Activated naive CD8-positive, alpha-beta T cell (primary cell): ENCODE measurements at regions not wholly inside any gene's neighbourhood (a gene's known extent, or its start where the extent isn't known, plus 50 kb on each side); places are given as distances from the start of the nearest gene placed in this dataset.

Experiments
- H3K27ac Mint-ChIP-seq: one replicate; pipeline ENCODE4 v1.8.0; 2021; ENCODE audit warnings: mixed read lengths
- H3K27me3 Mint-ChIP-seq: one replicate; pipeline ENCODE4 v1.8.0; 2021; ENCODE audit warnings: mixed read lengths
- H3K36me3 Mint-ChIP-seq: one replicate; pipeline ENCODE4 v1.8.0; 2021; ENCODE audit warnings: mixed read lengths
- H3K4me1 Mint-ChIP-seq: one replicate; pipeline ENCODE4 v1.8.0; 2021; ENCODE audit warnings: low read depth, mixed read lengths
- H3K4me3 Mint-ChIP-seq: one replicate; pipeline ENCODE4 v1.8.0; 2021; ENCODE audit warnings: mild to moderate bottlenecking, mixed read lengths
- H3K9me3 Mint-ChIP-seq: one replicate; pipeline ENCODE4 v1.8.0; 2021; ENCODE audit warnings: low read depth, mixed read lengths

DNA sequence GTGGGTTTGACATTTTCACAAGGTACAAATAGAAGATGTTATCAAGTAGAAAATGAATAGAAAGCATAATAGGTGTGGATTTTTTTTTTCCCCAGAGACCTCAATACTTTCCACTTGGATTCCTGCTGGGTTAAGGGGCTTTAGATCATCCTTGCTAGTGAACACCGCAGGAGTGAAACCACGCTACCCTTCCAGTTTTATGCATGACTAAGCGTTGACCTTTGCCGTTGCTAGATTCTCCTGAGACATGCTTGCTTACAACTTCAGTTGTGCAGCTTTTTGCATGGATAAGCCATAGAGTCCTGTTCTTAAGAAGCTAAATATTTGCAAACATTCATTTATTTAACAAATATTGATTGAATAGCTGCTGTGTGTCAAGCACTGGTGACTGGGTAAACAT, 299.7 kb upstream of the LMCD1 start:
- H3K27me3 Mint-ChIP-seq, result peaks cover 5% of the 10 kb centered on the region
- no peaks in the 10 kb centered on the region for H3K4me1 Mint-ChIP-seq
- H3K4me3 Mint-ChIP-seq, result no peak overlapping the region
- no peak overlapping the region for H3K27ac Mint-ChIP-seq
- H3K9me3 Mint-ChIP-seq, result no peaks in the 10 kb centered on the region
- H3K36me3 Mint-ChIP-seq, result no peaks in the 10 kb centered on the region

DNA sequence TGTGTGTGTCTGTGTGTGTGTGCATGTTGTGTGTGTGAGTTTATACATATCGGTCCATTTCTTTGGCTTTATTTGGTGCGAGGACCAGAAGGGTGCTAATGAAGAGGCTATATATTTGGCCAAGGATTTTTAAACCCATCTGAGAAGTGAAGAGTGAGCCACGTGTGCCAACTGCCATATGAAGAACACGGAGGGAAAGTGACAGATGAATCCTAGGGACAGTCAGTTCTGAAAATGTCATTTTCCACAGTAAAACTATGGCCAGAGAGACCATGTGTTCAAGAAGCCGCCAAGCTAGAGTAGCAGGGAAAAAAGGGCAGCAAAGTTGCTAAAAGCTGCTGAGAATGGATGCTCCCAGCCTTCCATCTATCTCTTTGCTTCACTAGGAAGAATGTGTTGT, 297.3 kb upstream of the LMCD1 start:
- Mint-ChIP-seq H3K4me1 (no peaks in the 10 kb centered on the region), H3K36me3 (no peaks in the 10 kb centered on the region), H3K27me3 (peaks cover 1% of the 10 kb centered on the region), H3K9me3 (no peaks in the 10 kb centered on the region), H3K4me3 (no peak overlapping the region), H3K27ac (no peak overlapping the region)

DNA sequence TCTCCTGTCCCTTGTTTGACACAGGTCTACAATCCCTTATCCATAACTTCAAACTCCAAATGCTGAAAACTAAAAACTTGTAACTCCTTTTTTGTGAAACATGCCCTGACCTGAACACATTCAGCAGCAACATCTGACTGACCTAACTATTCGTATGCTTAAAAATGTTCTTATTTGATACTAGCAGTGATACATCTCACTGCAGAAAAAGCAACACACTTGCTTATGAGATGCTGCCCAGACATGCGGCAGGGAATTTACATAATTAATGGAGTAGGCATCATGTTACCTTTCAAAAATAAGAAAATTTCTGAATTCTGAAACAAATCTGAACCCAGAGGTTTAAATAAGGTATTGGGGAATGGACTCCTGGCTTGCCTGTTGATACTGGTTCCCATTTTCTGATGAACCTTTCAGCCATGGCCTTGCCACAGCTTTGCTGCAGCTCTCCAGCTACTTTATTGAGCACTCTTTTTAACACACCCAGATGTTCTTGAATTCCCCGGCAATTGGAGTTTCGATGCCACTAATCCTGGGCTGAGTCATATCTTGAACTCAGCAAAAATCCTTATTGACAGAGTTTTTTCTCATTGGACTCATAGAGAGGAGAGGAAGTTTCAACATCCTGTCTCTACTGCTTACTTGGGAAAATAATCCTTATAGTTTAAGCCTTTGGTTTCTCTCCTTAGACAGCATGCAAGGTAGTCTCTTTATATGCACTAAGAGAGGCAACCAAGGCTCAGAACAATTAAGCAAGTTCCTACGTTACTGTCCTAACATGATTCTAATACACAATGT, 296.6 kb upstream of the LMCD1 start:
- Mint-ChIP-seq H3K4me3 (no peak overlapping the region), H3K27me3 (peaks cover 1% of the 10 kb centered on the region), H3K36me3 (no peaks in the 10 kb centered on the region), H3K9me3 (no peaks in the 10 kb centered on the region), H3K27ac (no peak overlapping the region), H3K4me1 (no peaks in the 10 kb centered on the region)

DNA sequence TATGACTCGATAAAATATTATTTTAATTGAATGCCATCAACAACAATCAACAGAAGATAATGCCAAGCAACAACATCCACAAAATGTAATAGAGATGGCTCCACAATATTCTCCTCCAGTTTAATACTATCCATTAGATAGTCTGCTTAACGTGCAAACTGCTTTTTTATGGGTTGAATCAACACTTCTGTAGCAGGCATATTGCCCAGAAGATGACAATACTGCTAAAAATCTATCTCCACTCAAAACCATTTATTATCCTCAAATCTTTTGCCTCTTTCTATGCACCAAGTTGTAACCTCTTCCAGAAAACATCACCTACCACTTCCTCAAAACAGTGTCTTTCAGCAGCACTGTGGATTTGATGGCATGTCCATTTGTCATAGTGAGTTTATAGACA, 295.7 kb upstream of the LMCD1 start:
- H3K9me3 Mint-ChIP-seq, result no peaks in the 10 kb centered on the region
- no peak overlapping the region for H3K27ac Mint-ChIP-seq
- no peaks in the 10 kb centered on the region for H3K36me3 Mint-ChIP-seq
- H3K4me1 Mint-ChIP-seq, result no peaks in the 10 kb centered on the region
- H3K27me3 Mint-ChIP-seq, result peaks cover 1% of the 10 kb centered on the region
- no peak overlapping the region for H3K4me3 Mint-ChIP-seq

DNA sequence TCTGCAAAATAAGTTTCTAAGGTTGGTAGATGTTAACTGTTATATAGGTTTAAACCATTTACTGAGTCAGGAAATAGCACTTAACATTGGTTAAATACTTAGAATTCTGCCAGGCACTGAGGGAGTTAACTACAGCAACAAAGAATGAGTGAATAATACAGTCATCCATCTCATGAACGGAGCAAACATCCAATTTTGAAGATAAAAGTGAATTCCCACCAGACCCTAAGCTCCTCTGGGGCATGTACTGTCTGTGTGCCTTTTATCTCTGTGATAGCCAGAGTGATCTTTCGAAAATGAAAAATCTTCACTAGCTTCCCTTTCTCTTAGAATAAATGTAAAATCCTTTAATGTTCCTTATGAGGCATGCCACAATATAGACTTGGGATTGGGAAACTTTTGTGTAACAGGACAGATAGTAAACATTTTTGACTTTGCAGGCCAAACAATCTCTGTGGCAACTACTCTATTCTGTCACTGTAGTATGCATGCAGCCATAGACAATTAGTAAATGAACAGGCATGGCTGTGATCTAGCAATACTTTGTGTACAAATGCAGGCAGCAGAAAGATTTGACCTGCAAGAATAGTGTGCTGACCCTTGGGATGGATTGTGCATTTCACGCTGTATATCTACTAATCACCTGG, 294.5 kb upstream of the LMCD1 start:
- Mint-ChIP-seq H3K27me3 (peaks cover 1% of the 10 kb centered on the region), H3K4me3 (no peak overlapping the region), H3K27ac (no peak overlapping the region), H3K4me1 (no peaks in the 10 kb centered on the region), H3K36me3 (no peaks in the 10 kb centered on the region), H3K9me3 (no peaks in the 10 kb centered on the region)

DNA sequence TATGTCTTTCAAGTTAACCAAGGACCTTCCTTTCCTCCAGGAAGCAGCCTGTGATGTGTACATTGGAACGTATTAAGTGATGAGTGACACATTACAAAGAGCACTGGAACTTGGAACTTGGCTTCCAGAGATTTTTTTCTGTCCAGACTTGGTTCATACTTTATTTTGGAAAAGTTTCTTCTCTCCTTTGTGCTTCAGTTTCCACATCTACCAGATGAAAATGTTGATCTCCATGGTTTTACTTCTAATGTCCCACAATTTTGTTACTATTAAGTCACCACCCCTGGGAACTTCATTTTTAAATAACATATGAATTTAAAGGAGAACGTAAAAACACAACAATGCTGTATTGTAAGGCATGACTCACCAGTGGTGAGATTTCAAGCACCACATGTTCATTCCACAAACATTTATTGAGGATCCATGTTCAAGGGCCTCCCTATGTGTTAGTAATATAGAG, 290.7 kb upstream of the LMCD1 start:
- Mint-ChIP-seq H3K27ac (no peak overlapping the region), H3K27me3 (peaks cover 15% of the 10 kb centered on the region), H3K4me3 (no peak overlapping the region), H3K36me3 (no peaks in the 10 kb centered on the region), H3K4me1 (no peaks in the 10 kb centered on the region), H3K9me3 (no peaks in the 10 kb centered on the region)

DNA sequence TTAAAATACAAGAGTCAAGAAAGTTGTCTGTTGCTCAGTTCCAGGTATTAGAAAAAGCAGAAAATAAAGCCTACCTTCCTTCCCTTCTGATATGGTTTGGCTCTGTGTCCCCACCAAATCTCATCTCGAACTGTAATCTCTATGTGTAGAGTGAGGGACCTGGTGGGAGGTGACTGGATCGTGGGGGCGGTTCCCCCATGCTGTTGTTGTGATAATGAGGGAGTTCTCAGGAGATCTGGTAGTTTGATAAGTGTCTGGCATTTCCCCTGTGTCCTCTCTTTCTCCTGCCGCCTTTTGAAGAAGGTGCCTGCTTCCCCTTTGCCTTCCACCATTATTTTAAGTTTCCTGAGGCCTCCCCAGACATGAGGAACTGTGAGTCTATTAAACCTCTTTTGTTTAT, 288.8 kb upstream of the LMCD1 start:
- H3K4me3 Mint-ChIP-seq, result no peak overlapping the region
- H3K27me3 Mint-ChIP-seq, result peaks cover 14% of the 10 kb centered on the region
- H3K9me3 Mint-ChIP-seq, result no peaks in the 10 kb centered on the region
- no peak overlapping the region for H3K27ac Mint-ChIP-seq
- H3K36me3 Mint-ChIP-seq, result no peaks in the 10 kb centered on the region
- H3K4me1 Mint-ChIP-seq, result no peaks in the 10 kb centered on the region

DNA sequence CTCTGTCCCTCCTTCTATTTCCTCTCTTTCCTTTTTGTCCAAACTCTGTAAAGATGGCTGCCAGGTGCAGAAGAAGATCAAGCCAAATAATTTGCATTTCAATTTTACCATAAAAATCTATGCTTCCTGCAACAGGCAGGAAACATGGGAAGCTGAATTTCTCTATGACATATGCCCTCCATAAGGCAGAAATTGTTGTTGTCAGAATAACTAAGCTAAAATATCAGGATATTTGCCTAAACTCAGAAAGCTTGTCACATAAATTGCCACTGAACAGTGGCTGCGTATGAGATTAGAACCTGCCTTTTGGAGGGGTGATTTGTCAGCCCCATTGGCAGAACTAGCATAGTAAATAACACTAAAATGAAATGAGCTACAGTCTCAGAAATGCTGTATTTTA, 288.3 kb upstream of the LMCD1 start:
- H3K9me3 Mint-ChIP-seq, result no peaks in the 10 kb centered on the region
- no peaks in the 10 kb centered on the region for H3K4me1 Mint-ChIP-seq
- no peak overlapping the region for H3K27ac Mint-ChIP-seq
- H3K36me3 Mint-ChIP-seq, result no peaks in the 10 kb centered on the region
- H3K27me3 Mint-ChIP-seq, result peaks cover 14% of the 10 kb centered on the region
- H3K4me3 Mint-ChIP-seq, result no peak overlapping the region

DNA sequence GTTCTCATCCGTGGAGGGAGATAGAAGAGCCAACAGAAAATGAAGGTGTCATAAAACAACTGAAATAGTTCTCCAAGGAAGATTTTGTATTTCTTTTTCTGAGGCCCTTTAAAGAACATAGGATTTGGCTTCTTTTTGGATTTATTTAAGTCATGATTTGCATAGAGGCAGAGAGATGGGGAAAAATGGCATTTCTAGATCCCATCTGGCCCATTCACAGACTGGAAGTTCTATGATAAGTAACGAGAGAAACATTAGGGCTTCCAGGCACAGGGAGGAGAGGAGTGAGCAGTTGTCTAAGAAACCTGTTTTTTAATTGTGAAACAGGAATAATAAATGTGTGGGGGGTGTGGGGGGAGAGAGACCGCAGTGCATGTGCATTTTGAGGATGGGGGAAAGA, 285.8 kb upstream of the LMCD1 start:
- Mint-ChIP-seq H3K4me1 (no peaks in the 10 kb centered on the region), H3K9me3 (no peaks in the 10 kb centered on the region), H3K27me3 (peaks cover 14% of the 10 kb centered on the region), H3K36me3 (no peaks in the 10 kb centered on the region), H3K27ac (no peak overlapping the region), H3K4me3 (no peak overlapping the region)

DNA sequence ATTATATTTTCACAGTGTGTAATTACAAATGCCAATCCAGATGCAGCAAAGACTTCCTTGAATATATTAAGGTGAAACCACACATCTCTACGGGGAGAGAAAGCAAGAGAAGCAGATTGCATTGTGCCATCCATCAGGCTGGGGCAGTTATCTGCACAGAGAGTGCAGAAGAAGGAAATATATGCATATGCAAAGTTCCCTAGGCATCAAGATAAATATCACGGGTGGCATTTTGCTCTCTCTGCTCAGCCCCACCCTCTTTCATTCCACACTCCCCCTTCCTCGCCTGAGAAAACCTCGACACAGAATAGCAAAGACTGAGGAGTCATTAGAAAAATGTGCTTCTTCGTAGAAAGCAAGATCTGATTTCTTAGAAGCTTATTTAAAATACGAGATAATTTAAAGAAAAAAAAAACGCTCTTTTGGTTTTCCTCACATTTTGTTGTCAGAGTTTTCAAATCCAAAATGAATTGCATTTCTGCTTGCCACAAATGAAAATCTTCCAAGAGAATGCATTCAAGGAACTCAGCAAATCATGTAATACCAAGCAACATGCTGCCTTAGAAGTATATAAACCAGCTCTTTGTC, 283.2 kb upstream of the LMCD1 start:
- Mint-ChIP-seq H3K9me3 (no peaks in the 10 kb centered on the region), H3K36me3 (no peaks in the 10 kb centered on the region), H3K4me3 (no peak overlapping the region), H3K27ac (no peak overlapping the region), H3K27me3 (peaks cover 11% of the 10 kb centered on the region), H3K4me1 (no peaks in the 10 kb centered on the region)

DNA sequence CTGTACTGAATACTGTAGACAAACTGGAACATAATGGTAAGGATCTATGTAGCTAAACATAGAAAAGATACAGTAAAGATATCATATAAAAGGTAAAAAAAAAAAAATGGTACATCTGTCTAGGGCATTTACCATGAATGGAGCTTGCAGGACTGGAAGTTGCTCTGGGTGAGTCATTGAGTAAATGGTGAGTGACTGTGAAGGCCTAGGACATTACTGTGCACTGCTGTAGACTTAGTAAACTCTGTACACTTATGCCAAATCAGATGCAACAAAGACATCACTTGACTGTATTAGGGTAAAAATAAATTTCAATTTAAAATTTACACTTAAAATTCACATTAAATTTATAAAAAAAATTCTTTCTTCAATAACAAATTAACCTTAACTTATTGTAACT, 281.3 kb upstream of the LMCD1 start:
- Mint-ChIP-seq H3K9me3 (no peaks in the 10 kb centered on the region), H3K4me1 (no peaks in the 10 kb centered on the region), H3K27me3 (peaks cover 5% of the 10 kb centered on the region), H3K36me3 (no peaks in the 10 kb centered on the region), H3K4me3 (no peak overlapping the region), H3K27ac (no peak overlapping the region)

DNA sequence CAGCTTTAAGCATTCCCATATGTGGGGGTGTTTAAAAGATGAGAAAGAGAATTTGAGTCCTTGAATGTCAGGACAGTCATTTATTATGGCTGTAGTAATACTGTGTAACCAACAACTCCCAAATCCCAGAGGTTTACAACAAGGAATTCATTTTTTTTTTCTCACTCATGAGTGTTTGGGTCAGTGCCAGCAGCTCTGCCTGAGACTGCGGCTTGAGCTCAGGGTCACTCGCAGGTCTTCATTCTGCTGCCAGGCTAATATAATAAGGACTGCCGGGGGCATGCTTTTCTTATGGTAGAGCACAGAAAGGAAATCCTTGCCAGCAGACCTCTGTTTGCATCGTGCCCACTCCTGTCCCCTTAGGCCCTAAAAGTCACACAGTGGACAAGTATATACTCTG, 277.9 kb upstream of the LMCD1 start:
- no peaks in the 10 kb centered on the region for H3K36me3 Mint-ChIP-seq
- peaks cover 1% of the 10 kb centered on the region for H3K27me3 Mint-ChIP-seq
- no peaks in the 10 kb centered on the region for H3K4me1 Mint-ChIP-seq
- no peak overlapping the region for H3K4me3 Mint-ChIP-seq
- no peak overlapping the region for H3K27ac Mint-ChIP-seq
- H3K9me3 Mint-ChIP-seq, result no peaks in the 10 kb centered on the region

DNA sequence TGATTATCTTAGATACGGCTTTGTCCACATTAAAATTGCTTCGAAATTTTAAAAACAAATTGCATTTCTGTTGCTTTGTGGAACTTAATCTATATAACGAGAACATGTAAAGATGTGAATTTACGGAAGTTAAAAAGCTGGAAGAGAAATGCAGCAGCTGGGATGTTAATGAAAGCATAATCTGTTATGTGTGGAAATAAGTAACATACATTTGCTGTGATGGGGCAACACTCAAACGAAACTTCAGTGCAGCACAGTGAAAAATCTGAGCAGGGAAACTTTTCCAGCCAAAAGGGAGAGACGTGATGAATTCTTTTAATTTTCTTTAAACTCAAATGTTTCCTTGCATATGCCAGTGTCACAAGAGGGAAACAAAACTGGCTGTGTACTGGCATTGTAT, 276.7 kb upstream of the LMCD1 start:
- Mint-ChIP-seq H3K9me3 (no peaks in the 10 kb centered on the region), H3K36me3 (no peaks in the 10 kb centered on the region), H3K27ac (no peak overlapping the region), H3K27me3 (peaks cover 1% of the 10 kb centered on the region), H3K4me1 (no peaks in the 10 kb centered on the region), H3K4me3 (no peak overlapping the region)

DNA sequence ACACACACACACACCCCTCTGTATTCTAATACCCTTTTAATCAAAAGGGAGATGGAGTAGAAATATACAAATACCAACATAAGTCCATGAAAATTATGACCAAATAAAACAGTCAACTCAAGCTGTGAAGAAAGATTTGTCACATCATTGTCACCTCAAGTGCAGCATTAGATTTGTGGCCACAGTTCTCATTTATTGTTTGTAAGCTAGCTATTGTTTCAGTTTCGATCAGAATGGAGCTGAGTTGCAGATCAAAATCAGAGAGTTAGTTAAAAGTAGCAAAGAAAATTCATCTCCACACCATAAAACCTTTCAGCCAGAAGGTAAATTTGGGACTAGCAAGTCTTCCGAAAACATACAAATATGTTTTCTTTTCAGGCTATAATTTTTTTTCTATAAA, 267.7 kb upstream of the LMCD1 start:
- Mint-ChIP-seq H3K4me3 (no peak overlapping the region), H3K36me3 (no peaks in the 10 kb centered on the region), H3K9me3 (no peaks in the 10 kb centered on the region), H3K4me1 (no peaks in the 10 kb centered on the region), H3K27ac (no peak overlapping the region), H3K27me3 (peaks cover 4% of the 10 kb centered on the region)

DNA sequence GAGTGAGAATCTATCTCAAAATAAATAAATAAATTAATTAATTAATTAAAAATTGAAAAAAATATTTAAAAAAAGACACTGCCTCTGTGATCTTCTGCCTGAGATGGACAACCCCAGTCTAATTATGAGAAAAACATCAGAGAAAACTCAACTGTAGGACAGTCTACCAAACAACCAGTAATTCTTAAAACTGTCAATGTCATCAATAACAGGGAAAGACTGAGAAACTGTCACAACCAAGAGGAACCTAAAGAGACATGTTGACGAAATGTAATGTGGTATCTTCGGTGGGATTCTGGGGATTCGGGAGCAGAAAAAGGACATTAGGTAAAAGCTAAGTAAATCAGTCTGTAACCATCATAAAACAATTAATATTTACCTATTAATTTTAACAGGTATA, 265.4 kb upstream of the LMCD1 start:
- H3K9me3 Mint-ChIP-seq, result no peaks in the 10 kb centered on the region
- no peaks in the 10 kb centered on the region for H3K4me1 Mint-ChIP-seq
- no peak overlapping the region for H3K4me3 Mint-ChIP-seq
- H3K27me3 Mint-ChIP-seq, result peaks cover 4% of the 10 kb centered on the region
- no peaks in the 10 kb centered on the region for H3K36me3 Mint-ChIP-seq
- no peak overlapping the region for H3K27ac Mint-ChIP-seq
